DND-41 (cell line): ENCODE measurements at regions not wholly inside any gene's neighbourhood (a gene's known extent, or its start where the extent isn't known, plus 50 kb on each side); places are given as distances from the start of the nearest gene placed in this dataset.

Experiments used
- CTCF ChIP-seq: IDR thresholded peaks from 2 replicates; pipeline ENCODE4 v1.5.1; 2012; ENCODE audit warnings: borderline replicate concordance, low read length, moderate library complexity, mild to moderate bottlenecking; ENCODE audit not compliant: poor library complexity, severe bottlenecking; ENCODE audit errors: extremely low read depth
- EZH2 ChIP-seq: IDR thresholded peaks from 3 replicates; pipeline ENCODE4 v1.6.1; 2012; ENCODE audit warnings: borderline replicate concordance, low read depth, mild to moderate bottlenecking, moderate library complexity, low read length, inconsistent platforms; ENCODE audit not compliant: severe bottlenecking

GRCh38 chr1:116292929-116293725 lies 79.9 kb upstream of the ATP1A1 start:
- TF ChIP-seq CTCF (no peak), EZH2 (no peak)
